ENCODE measurements at regions not wholly inside any gene's neighbourhood (a gene's known extent, or its start where the extent isn't known, plus 50 kb on each side); places are given as distances from the start of the nearest gene placed in this dataset.

- peak; percentile 93 for DNase-seq
- H3K27me3 ChIP-seq (ENCODE audit: control insufficient read depth, insufficient read depth, low read length), result peaks cover 5% of the 10 kb centered on the region
- H3K36me3 ChIP-seq (replicated peaks; ENCODE audit: control insufficient read depth, insufficient read depth, low read length), result no peaks in the 10 kb centered on the region
- no peak overlapping the region for H3K4me3 ChIP-seq (ENCODE audit: insufficient read depth, low read depth, low read length)
Observed at GRCh38 chr21:41068967-41069642, 98.9 kb upstream of the BACE2 start.

GRCh38 chr21:41070284-41070683 is 97.7 kb upstream of the BACE2 start:
- H3K36me3 ChIP-seq (replicated peaks; ENCODE audit: control insufficient read depth, insufficient read depth, low read length), result no peaks in the 10 kb centered on the region
- H3K27me3 ChIP-seq (ENCODE audit: control insufficient read depth, insufficient read depth, low read length), result peaks cover 5% of the 10 kb centered on the region
- H3K4me3 ChIP-seq (ENCODE audit: insufficient read depth, low read depth, low read length), result no peak overlapping the region
- no peak for DNase-seq

- DNase-seq, result peak; percentile 70
- peaks cover 5% of the 10 kb centered on the region for H3K27me3 ChIP-seq (ENCODE audit: control insufficient read depth, insufficient read depth, low read length)
Observed at GRCh38 chr21:41071258-41072171, 96.4 kb upstream of the BACE2 start.

GRCh38 chr21:41073558-41073957 is 94.4 kb upstream of the BACE2 start:
- H3K36me3 ChIP-seq (replicated peaks; ENCODE audit: control insufficient read depth, insufficient read depth, low read length), result no peaks in the 10 kb centered on the region
- peaks cover 3% of the 10 kb centered on the region for H3K27me3 ChIP-seq (ENCODE audit: control insufficient read depth, insufficient read depth, low read length)
- no peak for DNase-seq
- no peak overlapping the region for H3K4me3 ChIP-seq (ENCODE audit: insufficient read depth, low read depth, low read length)

More at GRCh38 chr21:41071258-41072171, 96.4 kb upstream of the BACE2 start:
- Histone ChIP-seq H3K4me3 (ENCODE audit: insufficient read depth, low read depth, low read length) (no peak overlapping the region), H3K36me3 (replicated peaks; ENCODE audit: control insufficient read depth, insufficient read depth, low read length) (no peaks in the 10 kb centered on the region)

- H3K36me3 ChIP-seq (replicated peaks; ENCODE audit: control insufficient read depth, insufficient read depth, low read length), result no peaks in the 10 kb centered on the region
- no peak for DNase-seq
- H3K4me3 ChIP-seq (ENCODE audit: insufficient read depth, low read depth, low read length), result no peak overlapping the region
- no peaks in the 10 kb centered on the region for H3K27me3 ChIP-seq (ENCODE audit: control insufficient read depth, insufficient read depth, low read length)
Observed at GRCh38 chr21:41074396-41075184, 93.4 kb upstream of the BACE2 start.

GRCh38 chr21:41075656-41076055 is 92.3 kb upstream of the BACE2 start:
- Histone ChIP-seq H3K36me3 (replicated peaks; ENCODE audit: control insufficient read depth, insufficient read depth, low read length) (no peaks in the 10 kb centered on the region), H3K27me3 (ENCODE audit: control insufficient read depth, insufficient read depth, low read length) (no peaks in the 10 kb centered on the region), H3K4me3 (ENCODE audit: insufficient read depth, low read depth, low read length) (no peak overlapping the region)
- no peak for DNase-seq

- no peaks in the 10 kb centered on the region for H3K27me3 ChIP-seq (ENCODE audit: control insufficient read depth, insufficient read depth, low read length)
- no peaks in the 10 kb centered on the region for H3K36me3 ChIP-seq (replicated peaks; ENCODE audit: control insufficient read depth, insufficient read depth, low read length)
- DNase-seq, result no peak
- H3K4me3 ChIP-seq (ENCODE audit: insufficient read depth, low read depth, low read length), result no peak overlapping the region
Observed at GRCh38 chr21:41076064-41076463, 91.9 kb upstream of the BACE2 start.

GRCh38 chr21:41079159-41079558 is 88.8 kb upstream of the BACE2 start:
- no peak for DNase-seq
- H3K27me3 ChIP-seq (ENCODE audit: control insufficient read depth, insufficient read depth, low read length), result no peaks in the 10 kb centered on the region
- no peaks in the 10 kb centered on the region for H3K36me3 ChIP-seq (replicated peaks; ENCODE audit: control insufficient read depth, insufficient read depth, low read length)
- H3K4me3 ChIP-seq (ENCODE audit: insufficient read depth, low read depth, low read length), result no peak overlapping the region

- Histone ChIP-seq H3K36me3 (replicated peaks; ENCODE audit: control insufficient read depth, insufficient read depth, low read length) (no peaks in the 10 kb centered on the region), H3K4me3 (ENCODE audit: insufficient read depth, low read depth, low read length) (no peak overlapping the region), H3K27me3 (ENCODE audit: control insufficient read depth, insufficient read depth, low read length) (no peaks in the 10 kb centered on the region)
- no peak for DNase-seq
Observed at GRCh38 chr21:41080485-41081121, 87.4 kb upstream of the BACE2 start.

GRCh38 chr21:41086569-41086968 is 81.4 kb upstream of the BACE2 start:
- Histone ChIP-seq H3K27me3 (ENCODE audit: control insufficient read depth, insufficient read depth, low read length) (no peaks in the 10 kb centered on the region), H3K36me3 (replicated peaks; ENCODE audit: control insufficient read depth, insufficient read depth, low read length) (no peaks in the 10 kb centered on the region), H3K4me3 (ENCODE audit: insufficient read depth, low read depth, low read length) (no peak overlapping the region)
- no peak for DNase-seq

GRCh38 chr21:41090981-41091380 is 77.0 kb upstream of the BACE2 start:
- Histone ChIP-seq H3K36me3 (replicated peaks; ENCODE audit: control insufficient read depth, insufficient read depth, low read length) (no peaks in the 10 kb centered on the region), H3K4me3 (ENCODE audit: insufficient read depth, low read depth, low read length) (no peak overlapping the region), H3K27me3 (ENCODE audit: control insufficient read depth, insufficient read depth, low read length) (no peaks in the 10 kb centered on the region)
- DNase-seq, result no peak

GRCh38 chr21:41091616-41092015 is 76.3 kb upstream of the BACE2 start:
- H3K27me3 ChIP-seq (ENCODE audit: control insufficient read depth, insufficient read depth, low read length), result no peaks in the 10 kb centered on the region
- H3K4me3 ChIP-seq (ENCODE audit: insufficient read depth, low read depth, low read length), result no peak overlapping the region
- no peak for DNase-seq
- no peaks in the 10 kb centered on the region for H3K36me3 ChIP-seq (replicated peaks; ENCODE audit: control insufficient read depth, insufficient read depth, low read length)

- Histone ChIP-seq H3K4me3 (ENCODE audit: insufficient read depth, low read depth, low read length) (no peak overlapping the region), H3K27me3 (ENCODE audit: control insufficient read depth, insufficient read depth, low read length) (no peaks in the 10 kb centered on the region), H3K36me3 (replicated peaks; ENCODE audit: control insufficient read depth, insufficient read depth, low read length) (no peaks in the 10 kb centered on the region)
- no peak for DNase-seq
Observed at GRCh38 chr21:41092312-41092711, 75.6 kb upstream of the BACE2 start.

- Histone ChIP-seq H3K36me3 (replicated peaks; ENCODE audit: control insufficient read depth, insufficient read depth, low read length) (no peaks in the 10 kb centered on the region), H3K27me3 (ENCODE audit: control insufficient read depth, insufficient read depth, low read length) (no peaks in the 10 kb centered on the region), H3K4me3 (ENCODE audit: insufficient read depth, low read depth, low read length) (no peak overlapping the region)
- no peak for DNase-seq
Observed at GRCh38 chr21:41095983-41096382, 72.0 kb upstream of the BACE2 start.

Data from H7 (cell line).